ENCODE measurements at regions not wholly inside any gene's neighbourhood (a gene's known extent, or its start where the extent isn't known, plus 50 kb on each side); places are given as distances from the start of the nearest gene placed in this dataset.
"Not testable (repeated sequence)": the region's sequence is repeated elsewhere in the genome, so short reads cannot be mapped to it uniquely, and the experiment has no call there.

- DNase-seq (ENCODE audit: low read depth), result no peak
These were observed 183.0 kb downstream of the IGLL1 start for GRCh38 chr22:23397008-23397612.

- DNase-seq (ENCODE audit: low read depth), result no peak
These were observed 183.6 kb downstream of the IGLL1 start for GRCh38 chr22:23396362-23397007.

GRCh38 chr22:23395530-23396361, 184.3 kb downstream of the IGLL1 start:
- DNase-seq (ENCODE audit: low read depth), result no peak

GRCh38 chr22:23394525-23395326, 185.4 kb downstream of the IGLL1 start:
- no peak for DNase-seq (ENCODE audit: low read depth)

GRCh38 chr22:23393721-23394320, 186.3 kb downstream of the IGLL1 start:
- DNase-seq (ENCODE audit: low read depth), result no peak

- DNase-seq (ENCODE audit: low read depth), result not testable (repeated sequence)
These were observed 186.9 kb downstream of the IGLL1 start for GRCh38 chr22:23393199-23393598.

- DNase-seq (ENCODE audit: low read depth), result no peak
These were observed 187.5 kb downstream of the IGLL1 start for GRCh38 chr22:23392420-23393121.

- DNase-seq (ENCODE audit: low read depth), result no peak
These were observed 189.1 kb downstream of the IGLL1 start for GRCh38 chr22:23391022-23391421.

GRCh38 chr22:23389271-23390071, 190.6 kb downstream of the IGLL1 start:
- no peak for DNase-seq (ENCODE audit: low read depth)

- no peak for DNase-seq (ENCODE audit: low read depth)
These were observed 191.6 kb downstream of the IGLL1 start for GRCh38 chr22:23388517-23388890.

- DNase-seq (ENCODE audit: low read depth), result no peak
These were observed 192.1 kb downstream of the IGLL1 start for GRCh38 chr22:23387827-23388516.

GRCh38 chr22:23386822-23387580, 193.1 kb downstream of the IGLL1 start:
- DNase-seq (ENCODE audit: low read depth), result no peak

- DNase-seq (ENCODE audit: low read depth), result peak; percentile 70
These were observed 194.1 kb downstream of the IGLL1 start for GRCh38 chr22:23385678-23386631.

GRCh38 chr22:23384923-23385677, 195.0 kb downstream of the IGLL1 start:
- DNase-seq (ENCODE audit: low read depth), result no peak

- DNase-seq (ENCODE audit: low read depth), result no peak
These were observed 195.7 kb downstream of the IGLL1 start for GRCh38 chr22:23384431-23384830.
